ENCODE measurements at regions not wholly inside any gene's neighbourhood (a gene's known extent, or its start where the extent isn't known, plus 50 kb on each side); places are given as distances from the start of the nearest gene placed in this dataset.

DNA sequence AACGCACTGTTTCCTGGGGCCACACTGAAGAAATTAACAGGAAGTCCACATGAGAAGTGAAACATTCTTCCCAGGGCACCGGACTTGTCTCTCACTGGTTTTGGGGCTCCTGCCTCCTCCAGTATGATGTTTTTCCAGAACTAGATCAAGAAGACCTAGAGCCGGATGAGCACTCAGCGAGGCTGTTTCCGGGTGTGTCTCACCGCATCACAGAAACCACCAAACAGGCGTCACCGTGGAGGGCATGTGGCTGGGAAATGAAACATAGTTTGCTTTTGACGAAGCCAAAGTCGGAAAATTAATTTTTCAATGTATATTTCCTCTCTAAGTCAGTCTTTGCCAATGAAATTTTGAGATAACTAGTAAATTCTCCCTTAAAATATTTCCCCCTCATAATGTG, 314.0 kb upstream of the SALL3 start:
- intact Hi-C loops (cut with micrococcal nuclease) = no loop called here

GRCh38 chr18:78666666-78667335, 312.8 kb upstream of the SALL3 start:
- intact Hi-C loops (cut with micrococcal nuclease) = no loop called here

GRCh38 chr18:78670778-78671391, 308.7 kb upstream of the SALL3 start:
- intact Hi-C loops (cut with micrococcal nuclease) = no loop called here

GRCh38 chr18:78671551-78671950, 308.1 kb upstream of the SALL3 start:
- intact Hi-C loops (cut with micrococcal nuclease) = no loop called here

DNA sequence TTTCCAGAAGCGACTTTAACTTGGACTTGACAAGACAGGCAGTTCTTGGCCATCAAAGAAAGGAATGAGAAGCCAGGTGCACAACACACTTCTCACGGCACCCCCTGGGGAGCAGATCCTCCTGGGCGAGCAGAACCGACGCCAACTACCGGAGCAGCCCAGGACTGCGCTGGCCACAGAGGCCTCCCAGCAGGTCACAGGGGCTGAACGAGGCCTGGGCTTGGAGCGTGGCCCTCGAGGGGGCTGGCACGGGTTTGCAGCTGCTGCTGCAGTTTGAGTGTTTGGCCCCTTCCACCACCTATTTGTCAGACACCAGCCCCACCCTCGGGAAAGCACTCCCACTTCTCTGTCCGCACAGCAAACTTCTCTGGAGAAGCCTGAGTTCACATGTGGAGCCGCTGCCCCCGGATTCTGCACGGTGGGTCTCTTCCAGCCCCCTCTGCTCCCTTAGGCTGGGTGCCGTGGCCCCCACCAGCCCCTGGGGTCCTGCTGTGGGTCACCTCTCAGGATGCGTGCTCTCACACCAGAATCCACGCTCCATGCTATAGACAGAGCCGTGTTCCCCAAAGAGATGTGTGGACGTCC, 306.7 kb upstream of the SALL3 start:
- intact Hi-C loops (cut with micrococcal nuclease) = no loop called here

DNA sequence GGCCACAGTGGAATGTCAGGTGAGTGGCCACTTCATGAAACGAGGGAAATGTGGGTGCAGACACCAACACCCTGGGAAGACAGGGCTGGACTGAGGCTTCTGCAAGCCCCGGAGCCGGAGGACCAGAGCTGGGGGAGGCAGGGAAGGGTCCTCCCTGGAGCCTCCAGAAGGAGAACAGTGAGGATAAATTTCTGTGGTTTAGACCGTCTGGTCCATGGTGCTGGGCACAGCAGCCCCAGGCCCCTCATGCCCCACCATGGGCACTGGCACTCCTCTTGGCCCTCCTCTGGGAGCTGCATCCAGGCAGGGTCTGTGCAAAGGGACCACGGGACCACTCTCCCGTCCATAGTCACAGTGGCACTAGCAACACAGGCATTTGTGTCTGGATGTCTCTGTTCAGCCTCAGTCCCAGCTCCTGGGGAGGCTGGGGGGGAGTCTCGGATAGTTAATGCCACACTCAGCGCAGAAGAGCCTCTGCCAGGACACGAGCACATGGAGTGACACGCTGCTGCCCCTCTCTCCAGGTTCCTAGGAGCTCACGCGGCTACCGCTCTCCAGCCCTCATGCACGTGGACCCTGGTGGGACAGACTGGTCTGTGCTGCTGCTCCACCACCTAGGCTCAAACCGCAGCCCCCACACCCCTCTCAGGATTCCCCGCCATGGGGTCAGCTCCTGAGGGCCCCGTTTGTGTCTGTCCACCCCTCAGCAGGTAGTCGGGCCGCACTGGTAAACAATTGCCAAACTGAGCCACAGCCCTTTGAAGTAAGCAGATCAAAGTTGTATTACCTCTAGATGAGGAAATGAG, 305.9 kb upstream of the SALL3 start:
- intact Hi-C loops (cut with micrococcal nuclease) = no loop called here

DNA sequence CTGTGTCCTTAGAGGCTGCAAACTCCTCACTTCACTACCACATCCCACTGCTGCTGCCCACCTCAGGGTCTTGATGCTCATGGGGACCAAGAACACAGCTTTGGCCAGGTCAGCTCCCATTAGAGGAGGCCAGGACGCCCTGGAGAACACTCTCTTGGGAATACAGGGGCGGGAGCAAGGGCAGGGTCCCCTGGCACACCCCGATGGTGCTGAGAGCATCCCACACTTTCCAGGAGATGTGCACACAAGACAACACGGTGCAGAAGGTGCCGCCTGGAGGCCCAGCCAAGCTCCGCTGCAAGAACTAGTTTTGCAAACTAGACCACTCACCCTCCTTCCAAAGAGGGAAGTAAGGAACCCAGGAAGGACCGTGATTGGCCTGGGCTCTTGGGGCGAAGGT, 304.4 kb upstream of the SALL3 start:
- intact Hi-C loops (cut with micrococcal nuclease) = no loop called here

DNA sequence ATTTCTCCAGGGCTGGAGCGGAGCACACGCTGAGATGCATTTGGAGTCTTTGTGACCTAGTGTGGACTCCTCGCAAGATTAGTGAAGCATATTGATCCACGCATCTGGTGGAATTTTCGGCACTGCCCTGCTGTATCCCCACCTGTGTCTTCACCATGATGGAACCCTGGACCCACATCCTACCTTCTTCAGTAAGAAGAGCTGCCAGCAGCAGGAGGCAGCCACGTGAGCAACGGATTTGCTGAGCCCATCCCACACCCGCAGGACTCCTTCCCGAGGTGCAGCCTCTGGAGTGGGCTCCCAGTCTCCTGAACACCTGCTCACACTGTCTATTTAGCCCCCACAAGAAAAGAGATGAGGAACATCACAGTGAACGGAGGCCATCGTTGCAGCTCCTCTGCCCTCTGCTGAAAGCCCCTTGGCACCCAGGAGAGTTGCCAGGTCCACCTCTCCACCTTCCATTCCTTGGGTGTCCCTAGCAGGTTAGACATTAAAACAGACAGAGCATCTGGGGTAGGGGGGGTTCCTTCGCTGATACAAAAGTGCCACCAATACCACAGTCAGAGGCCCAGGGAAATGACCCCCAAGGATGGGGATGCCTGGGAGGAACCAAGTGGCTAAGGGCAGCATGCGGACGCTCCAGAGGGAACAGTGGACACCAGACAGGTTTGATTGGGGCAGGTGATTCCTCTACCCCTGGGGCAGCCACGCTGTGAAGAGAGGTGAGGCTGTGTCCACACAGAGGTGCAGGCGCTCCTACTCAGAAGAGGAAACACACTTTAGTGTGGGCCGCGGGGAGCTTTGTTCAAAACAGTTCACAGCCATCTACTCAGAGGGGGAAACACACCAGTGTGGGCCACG, 302.8 kb upstream of the SALL3 start:
- intact Hi-C loops (cut with micrococcal nuclease) = no loop called here

- intact Hi-C loops (cut with micrococcal nuclease) = no loop called here
Observed at GRCh38 chr18:78677483-78678317, 301.9 kb upstream of the SALL3 start.

DNA sequence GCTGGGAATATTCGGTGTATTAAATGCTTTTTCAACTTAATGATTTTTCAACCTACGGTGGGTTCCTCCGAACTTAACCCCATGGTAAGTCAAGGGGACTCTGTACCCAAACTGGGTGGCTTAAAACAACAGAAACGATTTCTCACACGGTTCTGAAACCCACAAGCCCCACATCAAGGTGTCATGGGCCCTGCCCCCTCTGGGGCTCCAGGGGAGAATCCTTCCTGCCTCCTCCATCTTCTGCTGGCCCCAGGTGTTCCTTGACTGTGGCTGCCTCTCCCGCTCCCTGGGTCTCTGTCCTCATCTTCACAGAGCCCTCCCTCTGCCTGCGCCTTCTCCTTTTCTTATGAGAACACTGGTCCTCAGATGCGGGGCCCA, 301.3 kb upstream of the SALL3 start:
- intact Hi-C loops (cut with micrococcal nuclease) = no loop called here

DNA sequence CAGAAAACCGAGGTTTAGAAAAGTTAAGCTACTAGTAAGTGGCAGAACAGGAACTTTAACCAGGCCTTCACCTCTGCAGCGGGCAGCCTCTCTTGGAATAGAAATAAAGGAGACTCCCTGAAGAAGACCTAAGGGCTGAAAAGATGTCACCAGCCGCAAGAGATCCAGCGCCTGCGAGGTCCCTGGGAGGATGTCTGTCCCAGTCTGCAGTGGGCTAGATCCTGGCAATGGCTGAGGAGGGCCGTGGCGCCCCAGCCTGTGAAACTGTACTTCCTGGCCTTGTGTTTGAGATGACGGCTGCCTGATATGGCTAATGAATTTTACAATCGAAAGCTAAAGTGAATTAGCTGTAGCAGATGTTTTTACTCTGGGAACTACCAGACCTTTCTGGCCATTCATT, 300.6 kb upstream of the SALL3 start:
- intact Hi-C loops (cut with micrococcal nuclease) = no loop called here

- intact Hi-C loops (cut with micrococcal nuclease) = no loop called here
Observed at GRCh38 chr18:78679613-78680260, 299.9 kb upstream of the SALL3 start.

DNA sequence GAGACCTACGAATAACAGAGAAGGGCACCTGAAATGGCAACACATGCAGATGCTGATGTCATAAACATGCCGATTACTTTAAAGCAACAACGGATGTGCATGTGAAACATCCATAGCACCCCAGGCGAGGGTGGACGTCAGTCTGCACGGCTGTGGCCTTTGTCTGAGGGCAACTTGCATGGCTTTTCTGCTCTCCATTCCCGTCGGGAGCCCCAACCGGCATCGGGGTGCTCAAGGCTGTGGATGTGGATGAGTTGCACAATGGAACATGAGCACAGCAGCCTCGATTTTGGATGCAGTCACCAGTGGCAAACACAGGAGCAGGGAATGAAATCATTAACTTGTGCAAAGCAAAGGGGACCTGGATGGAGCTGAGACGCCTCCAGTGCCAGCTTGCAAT, 298.2 kb upstream of the SALL3 start:
- intact Hi-C loops (cut with micrococcal nuclease) = no loop called here

DNA sequence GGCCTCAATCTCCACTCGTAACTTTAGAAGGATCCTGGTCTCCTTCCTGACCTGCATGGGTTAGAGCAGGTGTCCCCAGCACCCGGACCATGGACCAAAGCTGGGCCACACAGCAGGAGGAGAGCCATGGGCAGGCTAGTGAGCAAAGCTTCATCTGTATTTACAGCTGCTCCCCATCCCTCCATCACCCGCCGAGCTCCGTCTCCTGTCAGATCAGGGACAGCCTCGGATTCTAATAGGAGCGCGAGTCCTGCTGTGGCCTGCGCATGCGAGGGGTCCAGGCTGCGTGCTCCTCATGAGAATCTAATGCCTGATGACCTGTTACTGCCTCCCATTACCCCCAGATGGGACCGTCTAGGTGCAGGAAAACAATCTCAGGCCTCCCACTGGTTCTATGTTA, 297.7 kb upstream of the SALL3 start:
- intact Hi-C loops (cut with micrococcal nuclease) = no loop called here

DNA sequence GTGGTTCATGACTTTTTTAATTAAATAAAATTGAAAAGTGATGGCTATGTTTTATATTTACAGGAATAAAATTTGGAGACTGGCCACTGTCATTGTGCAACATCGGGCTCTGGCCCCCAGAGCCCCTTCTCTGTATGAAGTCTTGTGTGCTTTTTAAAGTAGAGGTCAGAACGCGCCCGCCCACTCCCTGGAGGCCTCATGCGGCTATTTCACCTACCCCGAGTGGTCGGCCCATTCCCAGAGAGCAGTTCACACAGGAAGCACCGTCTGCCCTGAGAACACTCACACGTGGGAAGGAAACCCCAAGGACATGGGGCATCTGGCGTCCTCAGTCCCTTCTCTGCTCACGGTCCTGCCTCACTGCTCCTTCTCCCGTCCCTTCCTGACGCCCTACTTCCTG, 296.9 kb upstream of the SALL3 start:
- intact Hi-C loops (cut with micrococcal nuclease) = no loop called here

- intact Hi-C loops (cut with micrococcal nuclease) = no loop called here
Observed at GRCh38 chr18:78683191-78684010, 296.2 kb upstream of the SALL3 start.

- intact Hi-C loops (cut with micrococcal nuclease) = no loop called here
Observed at GRCh38 chr18:78685250-78685979, 294.2 kb upstream of the SALL3 start.

- intact Hi-C loops (cut with micrococcal nuclease) = no loop called here
Observed at GRCh38 chr18:78685980-78686530, 293.6 kb upstream of the SALL3 start.

All from T-helper 2 cell treated with Interferon-gamma antibody and Interleukin-4, amounts not matched to agents 100 ng/mL and 5 ng/mL, for 36 hours (primary cell).